ENCODE measurements at regions not wholly inside any gene's neighbourhood (a gene's known extent, or its start where the extent isn't known, plus 50 kb on each side); places are given as distances from the start of the nearest gene placed in this dataset.

DNA sequence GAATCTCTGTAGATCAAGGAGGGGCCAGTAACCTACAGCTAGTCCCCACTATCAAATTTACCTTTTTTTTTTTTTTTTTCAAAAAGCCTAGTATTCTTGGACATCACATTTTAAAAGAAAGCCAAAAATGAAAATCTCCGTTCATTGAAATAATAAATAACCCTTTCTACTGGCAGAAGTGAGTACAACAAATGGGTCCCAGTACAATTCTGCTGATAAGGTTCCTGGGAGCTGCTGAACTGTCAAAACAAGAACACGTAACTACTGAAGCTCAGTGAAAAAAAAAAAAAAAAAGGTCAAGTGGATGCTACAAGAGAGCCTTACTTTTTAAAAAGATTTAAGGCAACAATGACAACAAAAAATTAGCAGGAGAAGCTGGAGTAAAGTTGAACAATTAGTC is 464.9 kb downstream of the EPM2A start:
- TF ChIP-seq, protein P1, sequence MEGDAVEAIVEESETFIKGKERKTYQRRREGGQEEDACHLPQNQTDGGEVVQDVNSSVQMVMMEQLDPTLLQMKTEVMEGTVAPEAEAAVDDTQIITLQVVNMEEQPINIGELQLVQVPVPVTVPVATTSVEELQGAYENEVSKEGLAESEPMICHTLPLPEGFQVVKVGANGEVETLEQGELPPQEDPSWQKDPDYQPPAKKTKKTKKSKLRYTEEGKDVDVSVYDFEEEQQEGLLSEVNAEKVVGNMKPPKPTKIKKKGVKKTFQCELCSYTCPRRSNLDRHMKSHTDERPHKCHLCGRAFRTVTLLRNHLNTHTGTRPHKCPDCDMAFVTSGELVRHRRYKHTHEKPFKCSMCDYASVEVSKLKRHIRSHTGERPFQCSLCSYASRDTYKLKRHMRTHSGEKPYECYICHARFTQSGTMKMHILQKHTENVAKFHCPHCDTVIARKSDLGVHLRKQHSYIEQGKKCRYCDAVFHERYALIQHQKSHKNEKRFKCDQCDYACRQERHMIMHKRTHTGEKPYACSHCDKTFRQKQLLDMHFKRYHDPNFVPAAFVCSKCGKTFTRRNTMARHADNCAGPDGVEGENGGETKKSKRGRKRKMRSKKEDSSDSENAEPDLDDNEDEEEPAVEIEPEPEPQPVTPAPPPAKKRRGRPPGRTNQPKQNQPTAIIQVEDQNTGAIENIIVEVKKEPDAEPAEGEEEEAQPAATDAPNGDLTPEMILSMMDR (IDR thresholded peaks at IDR 0.05): no peak
- no peak for TF ChIP-seq POLR2A (IDR thresholded peaks at IDR 0.05)
